ENCODE measurements at regions not wholly inside any gene's neighbourhood (a gene's known extent, or its start where the extent isn't known, plus 50 kb on each side); places are given as distances from the start of the nearest gene placed in this dataset.

DNA sequence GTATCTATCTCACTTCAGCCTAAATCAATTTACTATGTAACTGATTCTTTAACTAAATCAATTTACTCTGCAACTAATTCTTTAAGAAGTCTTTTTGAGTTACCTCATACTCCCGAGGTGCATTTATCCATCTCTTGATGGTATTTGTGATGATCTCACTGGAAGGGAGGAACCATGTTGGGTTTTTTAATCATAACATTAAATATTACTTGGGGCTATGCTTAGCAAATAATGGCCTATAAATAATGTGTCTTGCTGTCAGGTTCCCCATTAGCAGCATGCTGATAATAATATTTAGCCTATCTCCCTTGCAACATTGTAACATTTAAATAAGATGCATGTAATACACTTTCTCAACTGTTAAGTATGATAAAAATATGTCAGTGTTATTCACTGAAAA, 411.3 kb downstream of the SLITRK1 start:
- in situ Hi-C loops (cut with MboI; ENCODE audit: low sequenced_read_pairs): no loop called here
- H4K8ac ChIP-seq (ENCODE audit: low read depth in 2 of 2, low read length in 2 of 2): no peak overlapping the region
- H2AFZ ChIP-seq (replicated peaks; ENCODE audit: low read length, poor library complexity): no peak overlapping the region
- H3K4me3 ChIP-seq (ENCODE audit: insufficient read depth, low read depth, low read length): no peak overlapping the region
- H4K5ac ChIP-seq (ENCODE audit: low read depth, low read length): no peak overlapping the region
- no peak overlapping the region for H3K4me2 ChIP-seq (ENCODE audit: low read depth, low read length)
- H3K9ac ChIP-seq (ENCODE audit: low read depth, low read length): no peak overlapping the region
- no peak overlapping the region for H2AK5ac ChIP-seq (ENCODE audit: low read depth, low read length)
- intact Hi-C loops (cut with micrococcal nuclease): no loop called here
- H3K79me1 ChIP-seq (ENCODE audit: low read depth in 1 of 2, low read length in 2 of 2): no peaks in the 10 kb centered on the region
- DNase-seq (no peak), ATAC-seq (ENCODE audit: low read depth) (no peak)
- CTCF ChIA-PET: no interaction called here
- H3K36me3 ChIP-seq (ENCODE audit: control insufficient read depth, insufficient read depth, low read length): no peaks in the 10 kb centered on the region
- POLR2A ChIA-PET (ENCODE audit: unreplicated experiment): no interaction called here
- H4K20me1 ChIP-seq (ENCODE audit: insufficient read depth, low read length): no peaks in the 10 kb centered on the region
- no peak for TF ChIP-seq CHD1 (IDR thresholded peaks at IDR 0.05; ENCODE audit: low read depth, low read length)
- no peak overlapping the region for H2AK9ac ChIP-seq (replicated peaks; ENCODE audit: low read depth, low read length, poor library complexity)
- no peak overlapping the region for H3K27ac ChIP-seq (ENCODE audit: insufficient read depth, low read length)
- H3K9me3 ChIP-seq (ENCODE audit: control insufficient read depth, insufficient read depth, low read length): no peaks in the 10 kb centered on the region
- no peak overlapping the region for H4K91ac ChIP-seq (ENCODE audit: insufficient read depth, low read depth, low read length)
- no peak overlapping the region for H3K18ac ChIP-seq (ENCODE audit: low read depth, low read length)
- H3K14ac ChIP-seq (replicated peaks; ENCODE audit: low read depth, low read length): no peak overlapping the region
- H2BK5ac ChIP-seq (ENCODE audit: low read depth, low read length, poor library complexity, severe bottlenecking): no peak overlapping the region
- no TSS peak for BruUV-seq (replicated peaks)
- no CpG with 5 or more reads among the region's 1 CpG for WGBS, 2 experiments (ENCODE audit: extremely low coverage in 2 of 2, insufficient read length in 1 of 2)
- H3K27me3 ChIP-seq (ENCODE audit: control insufficient read depth, insufficient read depth, low read length): no peaks in the 10 kb centered on the region
- H3K56ac ChIP-seq (ENCODE audit: extremely low read depth, insufficient read depth, low read length): no peak overlapping the region
- H3K23ac ChIP-seq (ENCODE audit: low read depth, low read length): no peak overlapping the region
- dilution Hi-C loops (cut with HindIII; ENCODE audit: low sequenced_read_pairs, unreplicated experiment): no loop called here
- H3K9me1 ChIP-seq (ENCODE audit: insufficient read depth, low read length): no peaks in the 10 kb centered on the region
- no peak overlapping the region for H2BK15ac ChIP-seq (ENCODE audit: low read depth, low read length)
- H3K4me1 ChIP-seq (ENCODE audit: control insufficient read depth, insufficient read depth, low read length): no peaks in the 10 kb centered on the region
- H2BK120ac ChIP-seq (ENCODE audit: low read depth, low read length): no peak overlapping the region
- no peak overlapping the region for H3K4ac ChIP-seq (ENCODE audit: low read depth, low read length)
- H2BK20ac ChIP-seq (ENCODE audit: low read depth, low read length): no peak overlapping the region

Data from IMR-90 (cell line).